H1 (cell line): ENCODE measurements at regions not wholly inside any gene's neighbourhood (a gene's known extent, or its start where the extent isn't known, plus 50 kb on each side); places are given as distances from the start of the nearest gene placed in this dataset.

Source experiments
- CTCF ChIA-PET: fragments of 300-600 bp; sonication (Branson Sonifier 250); formaldehyde crosslinking; loops from one replicate; lab custom pipeline; 2021; ENCODE audit not compliant: partially characterized antibody; lab: Charles Lee
- POLR2A ChIA-PET: fragments of 300-600 bp; sonication (Branson Sonifier 250); formaldehyde crosslinking; loops from one replicate; lab custom pipeline; 2021; ENCODE audit warnings: inconsistent platforms; ENCODE audit not compliant: partially characterized antibody; lab: Charles Lee
- DNase-seq, 2 experiments: peaks; one replicate each; pipeline versions ENCODE4 v3.0.0 to v3.0.0-alpha.2; 2010 to 2022; ENCODE audit warnings: low spot score in 2 of 2, low read depth in 1 of 2, mixed read lengths in 1 of 2
- FAIRE-seq: peaks from 2 replicates; lab custom pipeline; 2011; peaks lifted over from hg19 to GRCh38; lab: Jason Lieb, UNC
- H2AFZ ChIP-seq: 2 replicates; pipeline ENCODE4 v1.8.1; 2012; ENCODE audit warnings: low read length, inconsistent platforms
- H2AK5ac ChIP-seq: 2 replicates; pipeline ENCODE4 v1.6.1; 2013; ENCODE audit warnings: low read depth, low read length
- H2BK120ac ChIP-seq: replicated peaks from 2 replicates; pipeline ENCODE3; 2013; ENCODE audit warnings: low read depth, low read length, inconsistent platforms
- H2BK12ac ChIP-seq: 2 replicates; pipeline ENCODE4 v1.6.1; 2013; ENCODE audit warnings: low read depth, low read length
- H2BK15ac ChIP-seq: 2 replicates; pipeline ENCODE4 v1.6.1; 2013; ENCODE audit warnings: low read length
- H2BK20ac ChIP-seq: 2 replicates; pipeline ENCODE4 v1.6.1; 2013; ENCODE audit warnings: low read length
- H2BK5ac ChIP-seq: 2 replicates; pipeline ENCODE4 v1.6.1; 2013; ENCODE audit warnings: low read depth, low read length
- H3K14ac ChIP-seq: 2 replicates; pipeline ENCODE4 v1.6.1; 2013; ENCODE audit warnings: inconsistent platforms; ENCODE audit not compliant: insufficient read length
- H3K18ac ChIP-seq: 2 replicates; pipeline ENCODE4 v1.6.1; 2013; ENCODE audit warnings: low read length; ENCODE audit errors: extremely low read depth
- H3K23ac ChIP-seq: 2 replicates; pipeline ENCODE4 v1.6.1; 2013; ENCODE audit warnings: inconsistent platforms; ENCODE audit not compliant: insufficient read length
- H3K23me2 ChIP-seq: 2 replicates; pipeline ENCODE4 v1.6.1; 2013; ENCODE audit warnings: low read depth, low read length
- H3K27ac ChIP-seq: 2 replicates; pipeline ENCODE4 v1.6.1; 2011; ENCODE audit warnings: low read depth, low read length, inconsistent platforms
- H3K27me3 ChIP-seq, 4 experiments: replicated peaks in 1 of 4; 1 replicate in 1 of 4; 2 replicates in 3 of 4; pipeline versions ENCODE4 v1.6.1 to v1.8.1; 2011 to 2013; ENCODE audit warnings: low read length in 3 of 4, mild to moderate bottlenecking in 3 of 4, inconsistent platforms in 2 of 4, mixed read lengths in 2 of 4, moderate library complexity in 1 of 4; ENCODE audit not compliant: control insufficient read depth in 3 of 4, insufficient read depth in 3 of 4; ENCODE audit errors: extremely low read depth in 1 of 4
- H3K36me3 ChIP-seq, 4 experiments: 2 replicates each; pipeline versions ENCODE4 v1.6.1 to v1.8.1; 2011 to 2013; ENCODE audit warnings: mild to moderate bottlenecking in 4 of 4, low read length in 3 of 4, moderate library complexity in 2 of 4, control low read depth in 1 of 4, inconsistent platforms in 1 of 4; ENCODE audit not compliant: insufficient read depth in 4 of 4, control insufficient read depth in 2 of 4
- H3K4ac ChIP-seq: replicated peaks from 2 replicates; pipeline ENCODE3; 2013; ENCODE audit warnings: low read length, low read depth, mixed read lengths, inconsistent platforms; ENCODE audit not compliant: insufficient read length
- H3K4me1 ChIP-seq, 4 experiments: replicated peaks in 1 of 4; 1 replicate in 1 of 4; 2 replicates in 3 of 4; pipeline versions ENCODE4 v1.6.1 to v1.8.1; 2011 to 2013; ENCODE audit warnings: low read length in 3 of 4, inconsistent platforms in 2 of 4, mixed read lengths in 1 of 4; ENCODE audit not compliant: insufficient read depth in 4 of 4, control insufficient read depth in 3 of 4
- H3K4me2 ChIP-seq, 2 experiments: 2 replicates each; pipeline versions ENCODE4 v1.6.1 to v1.8.1; 2011 to 2013; ENCODE audit warnings: low read depth in 2 of 2, low read length in 2 of 2, control low read depth in 1 of 2, inconsistent platforms in 1 of 2, mild to moderate bottlenecking in 1 of 2; ENCODE audit not compliant: insufficient read depth in 1 of 2
- H3K4me3 ChIP-seq, 4 experiments: fragments of 200-600, 300-600 bp in 1 of 4; sonication (generic), shearing (Covaris generic), sonication (Bioruptor Twin) in 1 of 4; 2 replicates each; pipeline versions ENCODE4 v1.5.1 to v1.8.1; 2011 to 2016; ENCODE audit warnings: low read length in 4 of 4, low read depth in 3 of 4, control low read depth in 2 of 4, inconsistent platforms in 2 of 4, mild to moderate bottlenecking in 2 of 4, mixed read lengths in 1 of 4, moderate library complexity in 1 of 4; ENCODE audit not compliant: insufficient read depth in 2 of 4; ENCODE audit errors: extremely low read depth in 1 of 4
- H3K56ac ChIP-seq: replicated peaks from 2 replicates; pipeline ENCODE3; 2013; ENCODE audit warnings: low read depth, mild to moderate bottlenecking, mixed read lengths, low read length, inconsistent platforms; ENCODE audit not compliant: insufficient read length
- H3K79me1 ChIP-seq: 2 replicates; pipeline ENCODE4 v1.6.1; 2013; ENCODE audit warnings: low read depth, low read length, control low read depth
- H3K79me2 ChIP-seq, 2 experiments: 2 replicates each; pipeline versions ENCODE4 v1.6.1 to v1.8.1; 2012 to 2013; ENCODE audit warnings: low read length in 2 of 2, mild to moderate bottlenecking in 2 of 2, inconsistent platforms in 1 of 2; ENCODE audit not compliant: insufficient read depth in 2 of 2, control insufficient read depth in 1 of 2
- H3K9ac ChIP-seq, 4 experiments: replicated peaks in 1 of 4; 1 replicate in 1 of 4; 2 replicates in 3 of 4; pipeline versions ENCODE4 v1.6.1 to v1.8.1; 2011 to 2013; ENCODE audit warnings: low read depth in 3 of 4, low read length in 3 of 4, control low read depth in 2 of 4, mild to moderate bottlenecking in 2 of 4, moderate library complexity in 2 of 4, inconsistent platforms in 1 of 4; ENCODE audit errors: extremely low read depth in 1 of 4
- H3K9me3 ChIP-seq, 2 experiments: 2 replicates each; pipeline versions ENCODE4 v1.6.1 to v1.8.1; 2012 to 2013; ENCODE audit warnings: mild to moderate bottlenecking in 2 of 2, moderate library complexity in 2 of 2, control low read depth in 1 of 2, inconsistent platforms in 1 of 2, low read depth in 1 of 2, low read length in 1 of 2, mixed read lengths in 1 of 2; ENCODE audit not compliant: insufficient read depth in 2 of 2
- H4K20me1 ChIP-seq, 2 experiments: replicated peaks in 1 of 2; 2 replicates each; pipeline versions ENCODE3 to v1.8.1; 2011 to 2013; ENCODE audit warnings: inconsistent platforms in 2 of 2, low read length in 2 of 2, mild to moderate bottlenecking in 1 of 2; ENCODE audit not compliant: insufficient read depth in 2 of 2, control insufficient read depth in 1 of 2
- H4K5ac ChIP-seq: 2 replicates; pipeline ENCODE4 v1.6.1; 2013; ENCODE audit warnings: low read length, low read depth, mixed read lengths, inconsistent platforms; ENCODE audit not compliant: insufficient read length
- H4K8ac ChIP-seq: 2 replicates; pipeline ENCODE4 v1.8.0; 2013; ENCODE audit warnings: mild to moderate bottlenecking, moderate library complexity, low read length, inconsistent platforms; ENCODE audit not compliant: insufficient read depth; ENCODE audit errors: extremely low read depth
- H4K91ac ChIP-seq: replicated peaks from 2 replicates; pipeline ENCODE3; 2013; ENCODE audit warnings: low read length, mixed read lengths, inconsistent platforms; ENCODE audit not compliant: insufficient read length
- CBX8 ChIP-seq: fragments of 300-800, 300-1000 bp; sonication (generic); IDR thresholded peaks from 2 replicates; pipeline ENCODE4 v1.7.1; 2016; ENCODE audit warnings: low read depth, low read length, borderline replicate concordance
- CREB1 ChIP-seq: IDR thresholded peaks from 2 replicates; pipeline ENCODE4 v1.6.1; 2012; ENCODE audit warnings: inconsistent platforms
- CTBP2 ChIP-seq: IDR thresholded peaks from 2 replicates; pipeline ENCODE4 v1.7.0; 2011; ENCODE audit warnings: borderline replicate concordance, mild to moderate bottlenecking, moderate library complexity, mixed read lengths, low read length; ENCODE audit not compliant: insufficient read depth, insufficient read length
- EZH2 ChIP-seq: fragments of 200-600 bp; sonication (generic); IDR thresholded peaks from 2 replicates; pipeline ENCODE4 v1.7.1; 2012; ENCODE audit warnings: low read depth, mild to moderate bottlenecking, moderate library complexity, low read length, inconsistent platforms; ENCODE audit not compliant: severe bottlenecking
- GABPA ChIP-seq: IDR thresholded peaks from 2 replicates; pipeline ENCODE4 v1.6.1; 2011; ENCODE audit warnings: mild to moderate bottlenecking, low read length, moderate library complexity, borderline replicate concordance; ENCODE audit not compliant: insufficient read depth
- PHF8 ChIP-seq: fragments of 200-600 bp; sonication (generic); conservative IDR thresholded peaks from 2 replicates; pipeline ENCODE4 v1.7.1; 2012; ENCODE audit warnings: low read depth, mild to moderate bottlenecking, inconsistent platforms, low read length, moderate library complexity
- SIX5 ChIP-seq: IDR thresholded peaks from 2 replicates; pipeline ENCODE4 v1.6.1; 2011; ENCODE audit warnings: mild to moderate bottlenecking, low read depth, low read length
- SRF ChIP-seq: IDR thresholded peaks from 2 replicates; pipeline ENCODE4 v1.6.1; 2011; ENCODE audit warnings: mild to moderate bottlenecking, low read depth, low read length, moderate library complexity
- ZNF274 ChIP-seq: IDR thresholded peaks from 2 replicates; pipeline ENCODE4 v1.7.0; 2012; ENCODE audit warnings: low read length, borderline replicate concordance; ENCODE audit errors: extremely low read depth
- WGBS, 2 experiments: shearing (Covaris generic) in 1 of 2; methylation state at CpG; one replicate each; pipeline versions ENCODE4 v1.1.6 to v1.1.7; 2013 to 2015; ENCODE audit warnings: low lambda C conversion rate in 2 of 2, mixed read lengths in 2 of 2, inconsistent platforms in 1 of 2, low coverage in 1 of 2, missing lambda C conversion rate in 1 of 2; ENCODE audit not compliant: insufficient replicate concordance in 2 of 2, insufficient coverage in 1 of 2, insufficient read length in 1 of 2; ENCODE audit errors: extremely low coverage in 1 of 2, missing lambda C conversion rate in 1 of 2; 5-methylcytosine and 5-hydroxymethylcytosine counted together

DNA sequence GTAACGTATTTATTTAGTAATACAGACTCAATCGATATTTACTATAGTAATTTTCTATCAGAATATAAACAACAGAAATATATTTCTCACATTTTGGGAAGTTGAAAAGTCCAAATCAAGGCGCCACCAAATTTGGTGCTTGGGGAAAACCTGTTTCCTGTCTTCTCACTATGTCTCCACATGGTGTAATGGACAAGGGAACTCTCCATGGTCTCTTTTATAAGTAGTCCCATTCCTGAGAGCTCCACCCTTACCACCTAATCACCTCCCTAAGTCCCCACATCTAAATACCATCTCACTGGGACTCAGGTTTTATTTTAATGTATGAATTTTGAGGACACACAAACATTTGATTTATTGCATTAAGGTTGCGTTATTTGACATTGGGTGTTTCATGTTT lies 848.0 kb downstream of the LTN1 start:
- no peak overlapping the region for H2BK20ac ChIP-seq
- no peak overlapping the region for H3K4me2 ChIP-seq
- CTCF ChIA-PET: no interaction called here
- TF ChIP-seq ZNF274 (no peak), CBX8 (no peak), SRF (no peak), EZH2 (no peak), PHF8 (no peak), CTBP2 (no peak), CREB1 (no peak), GABPA (no peak), SIX5 (no peak)
- no peak overlapping the region for H2BK5ac ChIP-seq
- no peak overlapping the region for H3K9ac ChIP-seq
- no peak overlapping the region for H2BK12ac ChIP-seq
- no peak overlapping the region for H3K4ac ChIP-seq
- no peaks in the 10 kb centered on the region for H3K9me3 ChIP-seq
- no peaks in the 10 kb centered on the region for H3K79me1 ChIP-seq
- no peak overlapping the region for H3K27ac ChIP-seq
- no peak overlapping the region for H2AFZ ChIP-seq
- H4K5ac ChIP-seq: no peak overlapping the region
- no peak overlapping the region for H3K18ac ChIP-seq
- H3K23me2 ChIP-seq: no peaks in the 10 kb centered on the region
- POLR2A ChIA-PET: no interaction called here
- no peak overlapping the region for H3K23ac ChIP-seq
- 94% methylated on average over 4 of the region's 4 CpGs; no CpG with 5 or more reads in 1 of the 2 experiments for WGBS, 2 experiments
- no peak overlapping the region for H2AK5ac ChIP-seq
- H4K91ac ChIP-seq: no peak overlapping the region
- no peak overlapping the region for H3K4me3 ChIP-seq
- H2BK120ac ChIP-seq: no peak overlapping the region
- no peak overlapping the region for H3K14ac ChIP-seq
- no peak for FAIRE-seq
- H4K20me1 ChIP-seq: no peaks in the 10 kb centered on the region
- no peaks in the 10 kb centered on the region for H3K4me1 ChIP-seq
- H3K56ac ChIP-seq: no peak overlapping the region
- no peaks in the 10 kb centered on the region for H3K36me3 ChIP-seq
- H3K27me3 ChIP-seq: no peaks in the 10 kb centered on the region
- H4K8ac ChIP-seq: no peak overlapping the region
- no peak for DNase-seq
- H3K79me2 ChIP-seq: no peaks in the 10 kb centered on the region
- H2BK15ac ChIP-seq: no peak overlapping the region
